ENCODE measurements at regions not wholly inside any gene's neighbourhood (a gene's known extent, or its start where the extent isn't known, plus 50 kb on each side); places are given as distances from the start of the nearest gene placed in this dataset.

GRCh38 chr7:38002689-38003088 lies 82.2 kb downstream of the EPDR1 start:
- Histone ChIP-seq H3K36me3 (ENCODE audit: insufficient read depth, low read length) (no peaks in the 10 kb centered on the region), H3K9me3 (ENCODE audit: low read depth, low read length) (no peaks in the 10 kb centered on the region), H3K27ac (no peak overlapping the region), H3K4me3 (no peak overlapping the region), H3K9ac (ENCODE audit: insufficient read length) (no peak overlapping the region)
- TF ChIP-seq FOXP2 (optimal IDR thresholded peaks at IDR 0.05; ENCODE audit: control extremely low read depth, extremely low read length, insufficient read depth) (no peak), EZH2 (IDR thresholded peaks at IDR 0.05) (no peak), POLR2AphosphoS5 (IDR thresholded peaks at IDR 0.05; ENCODE audit: borderline replicate concordance, low read depth, low read length) (no peak)
- DNase-seq (ENCODE audit: low read depth, low spot score): no peak

GRCh38 chr7:38006559-38006958 lies 86.1 kb downstream of the EPDR1 start:
- TF ChIP-seq FOXP2 (optimal IDR thresholded peaks at IDR 0.05; ENCODE audit: control extremely low read depth, extremely low read length, insufficient read depth) (no peak), POLR2AphosphoS5 (IDR thresholded peaks at IDR 0.05; ENCODE audit: borderline replicate concordance, low read depth, low read length) (no peak), EZH2 (IDR thresholded peaks at IDR 0.05) (no peak)
- Histone ChIP-seq H3K4me3 (no peak overlapping the region), H3K36me3 (ENCODE audit: insufficient read depth, low read length) (no peaks in the 10 kb centered on the region), H3K27ac (no peak overlapping the region), H3K9ac (ENCODE audit: insufficient read length) (no peak overlapping the region), H3K9me3 (ENCODE audit: low read depth, low read length) (no peaks in the 10 kb centered on the region)
- DNase-seq (ENCODE audit: low read depth, low spot score): no peak

GRCh38 chr7:38007096-38007495 lies 86.7 kb downstream of the EPDR1 start:
- TF ChIP-seq POLR2AphosphoS5 (IDR thresholded peaks at IDR 0.05; ENCODE audit: borderline replicate concordance, low read depth, low read length) (no peak), FOXP2 (optimal IDR thresholded peaks at IDR 0.05; ENCODE audit: control extremely low read depth, extremely low read length, insufficient read depth) (no peak), EZH2 (IDR thresholded peaks at IDR 0.05) (no peak)
- H3K9ac ChIP-seq (ENCODE audit: insufficient read length): no peak overlapping the region
- no peaks in the 10 kb centered on the region for H3K36me3 ChIP-seq (ENCODE audit: insufficient read depth, low read length)
- H3K4me3 ChIP-seq: no peak overlapping the region
- no peak overlapping the region for H3K27ac ChIP-seq
- DNase-seq (ENCODE audit: low read depth, low spot score): no peak
- H3K9me3 ChIP-seq (ENCODE audit: low read depth, low read length): no peaks in the 10 kb centered on the region

GRCh38 chr7:38013246-38013645 lies 92.8 kb downstream of the EPDR1 start:
- Histone ChIP-seq H3K9me3 (ENCODE audit: low read depth, low read length) (no peaks in the 10 kb centered on the region), H3K27ac (no peak overlapping the region), H3K36me3 (ENCODE audit: insufficient read depth, low read length) (no peaks in the 10 kb centered on the region), H3K4me3 (no peak overlapping the region), H3K9ac (ENCODE audit: insufficient read length) (no peak overlapping the region)
- no peak for DNase-seq (ENCODE audit: low read depth, low spot score)
- TF ChIP-seq FOXP2 (optimal IDR thresholded peaks at IDR 0.05; ENCODE audit: control extremely low read depth, extremely low read length, insufficient read depth) (no peak), POLR2AphosphoS5 (IDR thresholded peaks at IDR 0.05; ENCODE audit: borderline replicate concordance, low read depth, low read length) (no peak), EZH2 (IDR thresholded peaks at IDR 0.05) (no peak)

- no peaks in the 10 kb centered on the region for H3K9me3 ChIP-seq (ENCODE audit: low read depth, low read length)
- TF ChIP-seq POLR2AphosphoS5 (IDR thresholded peaks at IDR 0.05; ENCODE audit: borderline replicate concordance, low read depth, low read length): no peak
- no peak for TF ChIP-seq FOXP2 (optimal IDR thresholded peaks at IDR 0.05; ENCODE audit: control extremely low read depth, extremely low read length, insufficient read depth)
- TF ChIP-seq EZH2 (IDR thresholded peaks at IDR 0.05): no peak
- no peak overlapping the region for H3K27ac ChIP-seq
- no peak for DNase-seq (ENCODE audit: low read depth, low spot score)
- no peak overlapping the region for H3K9ac ChIP-seq (ENCODE audit: insufficient read length)
- H3K36me3 ChIP-seq (ENCODE audit: insufficient read depth, low read length): no peaks in the 10 kb centered on the region
- no peak overlapping the region for H3K4me3 ChIP-seq
Measured at GRCh38 chr7:38016567-38016966, 96.1 kb downstream of the EPDR1 start.

- H3K9me3 ChIP-seq (ENCODE audit: low read depth, low read length): no peaks in the 10 kb centered on the region
- H3K27ac ChIP-seq: no peak overlapping the region
- no peaks in the 10 kb centered on the region for H3K36me3 ChIP-seq (ENCODE audit: insufficient read depth, low read length)
- DNase-seq (ENCODE audit: low read depth, low spot score): no peak
- TF ChIP-seq FOXP2 (optimal IDR thresholded peaks at IDR 0.05; ENCODE audit: control extremely low read depth, extremely low read length, insufficient read depth) (no peak), POLR2AphosphoS5 (IDR thresholded peaks at IDR 0.05; ENCODE audit: borderline replicate concordance, low read depth, low read length) (no peak), EZH2 (IDR thresholded peaks at IDR 0.05) (no peak)
- no peak overlapping the region for H3K9ac ChIP-seq (ENCODE audit: insufficient read length)
- no peak overlapping the region for H3K4me3 ChIP-seq
Measured at GRCh38 chr7:38017320-38017719, 96.9 kb downstream of the EPDR1 start.

- Histone ChIP-seq H3K9me3 (ENCODE audit: low read depth, low read length) (no peaks in the 10 kb centered on the region), H3K4me3 (no peak overlapping the region), H3K27ac (no peak overlapping the region), H3K9ac (ENCODE audit: insufficient read length) (no peak overlapping the region), H3K36me3 (ENCODE audit: insufficient read depth, low read length) (no peaks in the 10 kb centered on the region)
- no peak for TF ChIP-seq POLR2AphosphoS5 (IDR thresholded peaks at IDR 0.05; ENCODE audit: borderline replicate concordance, low read depth, low read length)
- TF ChIP-seq FOXP2 (optimal IDR thresholded peaks at IDR 0.05; ENCODE audit: control extremely low read depth, extremely low read length, insufficient read depth): no peak
- no peak for TF ChIP-seq EZH2 (IDR thresholded peaks at IDR 0.05)
- no peak for DNase-seq (ENCODE audit: low read depth, low spot score)
Measured at GRCh38 chr7:38020121-38020785, 99.8 kb downstream of the EPDR1 start.

- Histone ChIP-seq H3K27ac (no peak overlapping the region), H3K36me3 (ENCODE audit: insufficient read depth, low read length) (no peaks in the 10 kb centered on the region), H3K4me3 (no peak overlapping the region), H3K9ac (ENCODE audit: insufficient read length) (no peak overlapping the region), H3K9me3 (ENCODE audit: low read depth, low read length) (no peaks in the 10 kb centered on the region)
- TF ChIP-seq FOXP2 (optimal IDR thresholded peaks at IDR 0.05; ENCODE audit: control extremely low read depth, extremely low read length, insufficient read depth) (no peak), EZH2 (IDR thresholded peaks at IDR 0.05) (no peak), POLR2AphosphoS5 (IDR thresholded peaks at IDR 0.05; ENCODE audit: borderline replicate concordance, low read depth, low read length) (no peak)
- no peak for DNase-seq (ENCODE audit: low read depth, low spot score)
Measured at GRCh38 chr7:38021892-38022291, 101.5 kb downstream of the EPDR1 start.

- Histone ChIP-seq H3K27ac (no peak overlapping the region), H3K9me3 (ENCODE audit: low read depth, low read length) (no peaks in the 10 kb centered on the region), H3K36me3 (ENCODE audit: insufficient read depth, low read length) (no peaks in the 10 kb centered on the region), H3K4me3 (no peak overlapping the region), H3K9ac (ENCODE audit: insufficient read length) (no peak overlapping the region)
- DNase-seq (ENCODE audit: low read depth, low spot score): no peak
- TF ChIP-seq FOXP2 (optimal IDR thresholded peaks at IDR 0.05; ENCODE audit: control extremely low read depth, extremely low read length, insufficient read depth) (no peak), EZH2 (IDR thresholded peaks at IDR 0.05) (no peak), POLR2AphosphoS5 (IDR thresholded peaks at IDR 0.05; ENCODE audit: borderline replicate concordance, low read depth, low read length) (no peak)
Measured at GRCh38 chr7:38025815-38026214, 105.4 kb downstream of the EPDR1 start.
